ENCODE measurements at regions not wholly inside any gene's neighbourhood (a gene's known extent, or its start where the extent isn't known, plus 50 kb on each side); places are given as distances from the start of the nearest gene placed in this dataset.

DNA sequence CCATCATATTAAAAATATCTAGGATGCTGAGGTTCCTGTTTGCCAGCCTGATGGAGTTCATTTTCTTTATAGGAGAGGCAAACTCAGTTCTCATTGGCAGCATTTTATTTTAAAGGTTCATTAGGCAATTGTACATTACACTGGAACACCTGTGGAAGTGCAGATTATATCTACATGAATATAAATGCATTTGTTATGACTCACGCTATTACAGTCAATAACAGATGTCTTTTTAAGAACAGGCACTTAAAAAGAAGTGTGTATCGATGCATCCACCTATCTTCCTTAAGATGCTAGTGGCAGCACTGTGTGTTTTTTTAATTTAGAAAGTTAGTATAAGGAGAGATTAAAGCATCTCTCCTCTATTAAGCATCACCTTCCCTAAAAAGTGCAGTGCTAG lies 276.5 kb downstream of the PRDM2 start:
- Histone ChIP-seq H3K9me1 (replicated peaks; ENCODE audit: control insufficient read depth, extremely low read depth, insufficient read depth, low read length) (no peaks in the 10 kb centered on the region), H3K9me3 (replicated peaks; ENCODE audit: control insufficient read depth, insufficient read depth, low read length) (no peaks in the 10 kb centered on the region), H4K20me1 (replicated peaks; ENCODE audit: control insufficient read depth, extremely low read depth, insufficient read depth, low read length) (no peaks in the 10 kb centered on the region), H3K4me3 (replicated peaks in 1 of 3; ENCODE audit: insufficient read depth in 1 of 3, low read depth in 1 of 3, low read length in 3 of 3) (no peak overlapping the region), H3K27me3 (ENCODE audit: control insufficient read depth in 2 of 2, insufficient read depth in 2 of 2, low read length in 2 of 2) (no peaks in the 10 kb centered on the region), H3K36me3 (ENCODE audit: control insufficient read depth in 2 of 2, extremely low read depth in 1 of 2, insufficient read depth in 2 of 2, low read length in 2 of 2) (no peaks in the 10 kb centered on the region), H3K4me1 (ENCODE audit: control insufficient read depth, extremely low read depth, insufficient read depth, low read length) (no peaks in the 10 kb centered on the region), H3K27ac (ENCODE audit: insufficient read depth, low read depth, low read length) (no peak overlapping the region), H3K4me2 (ENCODE audit: insufficient read depth, low read length) (no peak overlapping the region), H3K9ac (replicated peaks; ENCODE audit: extremely low read depth, insufficient read depth, low read length) (no peak overlapping the region), H2AFZ (ENCODE audit: low read depth, low read length) (no peak overlapping the region), H3K79me2 (ENCODE audit: control insufficient read depth, insufficient read depth, low read length) (no peaks in the 10 kb centered on the region)
- CTCF ChIA-PET, result no interaction called here
- BruUV-seq (replicated peaks), result no TSS peak
- FAIRE-seq (no peak), DNase-seq (ENCODE audit: low read depth, low spot score) (no peak)
- POLR2A ChIA-PET, result no interaction called here
- intact Hi-C loops (cut with micrococcal nuclease) (no loop called here), dilution Hi-C loops (cut with MboI; ENCODE audit: extremely low pct_ligation_motif_present, low sequenced_read_pairs) (no loop called here)
- TF ChIP-seq, protein P1, sequence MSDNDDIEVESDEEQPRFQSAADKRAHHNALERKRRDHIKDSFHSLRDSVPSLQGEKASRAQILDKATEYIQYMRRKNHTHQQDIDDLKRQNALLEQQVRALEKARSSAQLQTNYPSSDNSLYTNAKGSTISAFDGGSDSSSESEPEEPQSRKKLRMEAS (IDR thresholded peaks at IDR 0.05; ENCODE audit: insufficient read depth, insufficient read length), result no peak
- TF ChIP-seq EZH2 (IDR thresholded peaks at IDR 0.05; ENCODE audit: borderline replicate concordance, low read depth, low read length, severe bottlenecking) (no peak), POLR2AphosphoS5 (IDR thresholded peaks at IDR 0.05; ENCODE audit: insufficient read depth, low read depth, low read length) (no peak), GATA2 (IDR thresholded peaks at IDR 0.05; ENCODE audit: insufficient read depth, insufficient read length, low read depth, low read length) (no peak), JUN (IDR thresholded peaks at IDR 0.05; ENCODE audit: borderline replicate concordance, insufficient read depth, insufficient read length, low read depth) (no peak), FOS (IDR thresholded peaks at IDR 0.05; ENCODE audit: borderline replicate concordance, insufficient read depth, low read length) (no peak), POLR2A (IDR thresholded peaks at IDR 0.05; ENCODE audit: low read depth, low read length) (no peak), MYC (IDR thresholded peaks at IDR 0.05; ENCODE audit: low read depth, low read length) (no peak)
- TF ChIP-seq, protein P2, sequence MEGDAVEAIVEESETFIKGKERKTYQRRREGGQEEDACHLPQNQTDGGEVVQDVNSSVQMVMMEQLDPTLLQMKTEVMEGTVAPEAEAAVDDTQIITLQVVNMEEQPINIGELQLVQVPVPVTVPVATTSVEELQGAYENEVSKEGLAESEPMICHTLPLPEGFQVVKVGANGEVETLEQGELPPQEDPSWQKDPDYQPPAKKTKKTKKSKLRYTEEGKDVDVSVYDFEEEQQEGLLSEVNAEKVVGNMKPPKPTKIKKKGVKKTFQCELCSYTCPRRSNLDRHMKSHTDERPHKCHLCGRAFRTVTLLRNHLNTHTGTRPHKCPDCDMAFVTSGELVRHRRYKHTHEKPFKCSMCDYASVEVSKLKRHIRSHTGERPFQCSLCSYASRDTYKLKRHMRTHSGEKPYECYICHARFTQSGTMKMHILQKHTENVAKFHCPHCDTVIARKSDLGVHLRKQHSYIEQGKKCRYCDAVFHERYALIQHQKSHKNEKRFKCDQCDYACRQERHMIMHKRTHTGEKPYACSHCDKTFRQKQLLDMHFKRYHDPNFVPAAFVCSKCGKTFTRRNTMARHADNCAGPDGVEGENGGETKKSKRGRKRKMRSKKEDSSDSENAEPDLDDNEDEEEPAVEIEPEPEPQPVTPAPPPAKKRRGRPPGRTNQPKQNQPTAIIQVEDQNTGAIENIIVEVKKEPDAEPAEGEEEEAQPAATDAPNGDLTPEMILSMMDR (IDR thresholded peaks at IDR 0.05; ENCODE audit: extremely low read depth in 1 of 2, insufficient read depth in 1 of 2, low read depth in 1 of 2, low read length in 2 of 2), result no peak
